ENCODE measurements at regions not wholly inside any gene's neighbourhood (a gene's known extent, or its start where the extent isn't known, plus 50 kb on each side); places are given as distances from the start of the nearest gene placed in this dataset.
"Not testable (repeated sequence)": the region's sequence is repeated elsewhere in the genome, so short reads cannot be mapped to it uniquely, and the experiment has no call there.

- not testable (repeated sequence) for DNase-seq
These were observed 55.9 kb upstream of the ACSM6 start for GRCh38 chr10:95137990-95138625.

DNA sequence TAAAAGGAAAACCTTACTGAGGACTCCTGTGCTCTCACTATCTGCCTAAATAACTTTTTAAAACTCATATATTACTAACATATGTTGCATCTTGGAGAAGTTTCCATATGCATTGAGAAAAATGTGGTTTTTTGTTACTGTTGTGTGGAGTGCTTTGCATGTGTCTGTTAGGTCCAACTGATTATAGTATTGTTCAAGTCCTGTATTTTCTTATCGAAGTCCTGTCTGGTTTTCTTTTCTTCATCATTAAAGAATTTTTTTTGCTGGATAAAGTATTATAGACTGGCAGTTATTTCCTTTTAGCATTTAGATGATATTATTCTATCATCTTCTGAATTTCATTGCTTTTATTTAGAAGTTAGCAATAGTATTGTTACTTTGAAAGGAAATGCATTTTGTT, 59.5 kb upstream of the ACSM6 start:
- no peak for DNase-seq

GRCh38 chr10:95133997-95134396, 60.0 kb upstream of the ACSM6 start:
- DNase-seq: no peak

- DNase-seq: peak; percentile 0
These were observed 60.9 kb upstream of the ACSM6 start for GRCh38 chr10:95133016-95133752.

GRCh38 chr10:95130429-95130828, 61.1 kb upstream of the CYP2C8 start:
- DNase-seq: not testable (repeated sequence)

GRCh38 chr10:95125582-95125981, 56.3 kb upstream of the CYP2C8 start:
- DNase-seq: no peak

DNA sequence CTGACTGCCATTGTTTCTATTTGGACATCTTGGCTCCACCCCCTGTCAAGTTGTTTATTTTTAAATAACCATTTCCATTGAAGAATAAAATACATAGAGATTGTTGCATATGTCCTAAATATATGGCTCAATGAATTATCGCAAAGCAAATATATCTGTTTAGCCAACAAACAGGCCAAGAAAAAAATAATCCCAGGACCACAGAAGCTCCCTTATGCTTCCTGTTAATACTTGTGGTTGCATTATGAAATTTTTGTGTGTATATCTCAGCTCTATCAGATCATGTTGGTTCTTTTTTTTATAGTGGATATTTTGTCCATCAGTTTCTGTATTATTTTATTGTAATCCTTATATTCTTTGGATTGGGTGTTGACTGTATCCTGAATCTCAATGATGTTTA, 53.4 kb upstream of the CYP2C8 start:
- no peak for DNase-seq

DNA sequence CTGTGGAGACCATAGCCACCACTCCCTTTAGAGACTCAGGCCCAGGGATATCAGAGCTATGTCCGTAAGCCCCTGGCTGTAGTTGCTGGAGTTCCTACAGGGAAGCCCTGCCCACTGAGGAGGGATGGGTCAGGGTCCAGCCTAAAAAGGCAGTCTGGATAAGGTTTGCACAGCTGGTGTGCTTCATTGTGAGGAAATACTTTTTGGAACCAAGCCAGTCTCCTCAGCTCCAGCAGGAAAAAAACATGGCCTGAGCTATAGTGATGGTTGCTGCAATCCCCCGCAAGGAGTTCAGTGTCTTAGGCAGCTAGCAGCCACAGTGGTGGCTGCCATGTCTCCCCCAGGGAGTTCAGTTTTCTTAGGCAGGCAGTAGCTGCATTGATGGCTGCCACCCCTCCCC, 52.6 kb upstream of the CYP2C8 start:
- DNase-seq: no peak
